B cell (primary cell): ENCODE measurements at regions not wholly inside any gene's neighbourhood (a gene's known extent, or its start where the extent isn't known, plus 50 kb on each side); places are given as distances from the start of the nearest gene placed in this dataset.

Source experiments
- EZH2 ChIP-seq: IDR thresholded peaks from 2 replicates; pipeline ENCODE4 v1.6.1; 2012; ENCODE audit warnings: borderline replicate concordance, low read depth, mild to moderate bottlenecking, moderate library complexity, low read length; ENCODE audit not compliant: insufficient read depth, poor library complexity, severe bottlenecking
- TF ChIP-seq, protein P1 (sequence below): fragments of 200-600 bp; IDR thresholded peaks from one replicate; pipeline ENCODE4 v1.8.0; 2022; ENCODE audit warnings: antibody characterized with exemption, mild to moderate bottlenecking

GRCh38 chr5:125070961-125071360 lies 324.5 kb upstream of the ZNF608 start:
- TF ChIP-seq, protein P1, sequence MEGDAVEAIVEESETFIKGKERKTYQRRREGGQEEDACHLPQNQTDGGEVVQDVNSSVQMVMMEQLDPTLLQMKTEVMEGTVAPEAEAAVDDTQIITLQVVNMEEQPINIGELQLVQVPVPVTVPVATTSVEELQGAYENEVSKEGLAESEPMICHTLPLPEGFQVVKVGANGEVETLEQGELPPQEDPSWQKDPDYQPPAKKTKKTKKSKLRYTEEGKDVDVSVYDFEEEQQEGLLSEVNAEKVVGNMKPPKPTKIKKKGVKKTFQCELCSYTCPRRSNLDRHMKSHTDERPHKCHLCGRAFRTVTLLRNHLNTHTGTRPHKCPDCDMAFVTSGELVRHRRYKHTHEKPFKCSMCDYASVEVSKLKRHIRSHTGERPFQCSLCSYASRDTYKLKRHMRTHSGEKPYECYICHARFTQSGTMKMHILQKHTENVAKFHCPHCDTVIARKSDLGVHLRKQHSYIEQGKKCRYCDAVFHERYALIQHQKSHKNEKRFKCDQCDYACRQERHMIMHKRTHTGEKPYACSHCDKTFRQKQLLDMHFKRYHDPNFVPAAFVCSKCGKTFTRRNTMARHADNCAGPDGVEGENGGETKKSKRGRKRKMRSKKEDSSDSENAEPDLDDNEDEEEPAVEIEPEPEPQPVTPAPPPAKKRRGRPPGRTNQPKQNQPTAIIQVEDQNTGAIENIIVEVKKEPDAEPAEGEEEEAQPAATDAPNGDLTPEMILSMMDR, result no peak
- no peak for TF ChIP-seq EZH2
